Memory B cell (primary cell): ENCODE measurements at regions not wholly inside any gene's neighbourhood (a gene's known extent, or its start where the extent isn't known, plus 50 kb on each side); places are given as distances from the start of the nearest gene placed in this dataset.

Experiments used
- ATAC-seq: fragments of 150-1000 bp; cut with Tn5 transposase; 2 replicates; pipeline ENCODE4 v1.10.0; 2021; ENCODE audit warnings: low read depth, mild to moderate bottlenecking, moderate library complexity
- DNase-seq, 2 donors: peaks; one replicate each; pipeline ENCODE4 v3.0.0; 2022; ENCODE audit warnings: low spot score in 2 of 2
- H3K27ac Mint-ChIP-seq: one replicate; pipeline ENCODE4 v1.8.0; 2022; ENCODE audit warnings: mild to moderate bottlenecking, moderate library complexity, mixed read lengths
- H3K27me3 Mint-ChIP-seq: one replicate; pipeline ENCODE4 v1.8.0; 2022; ENCODE audit warnings: mixed read lengths
- H3K36me3 Mint-ChIP-seq: one replicate; pipeline ENCODE4 v1.8.0; 2022; ENCODE audit warnings: mild to moderate bottlenecking, mixed read lengths
- H3K4me1 Mint-ChIP-seq: one replicate; pipeline ENCODE4 v1.8.0; 2022; ENCODE audit warnings: mixed read lengths
- H3K4me3 Mint-ChIP-seq: one replicate; pipeline ENCODE4 v1.8.0; 2022; ENCODE audit warnings: mild to moderate bottlenecking, moderate library complexity, mixed read lengths
- H3K9me3 Mint-ChIP-seq: one replicate; pipeline ENCODE4 v1.8.0; 2022; ENCODE audit warnings: mixed read lengths

DNA sequence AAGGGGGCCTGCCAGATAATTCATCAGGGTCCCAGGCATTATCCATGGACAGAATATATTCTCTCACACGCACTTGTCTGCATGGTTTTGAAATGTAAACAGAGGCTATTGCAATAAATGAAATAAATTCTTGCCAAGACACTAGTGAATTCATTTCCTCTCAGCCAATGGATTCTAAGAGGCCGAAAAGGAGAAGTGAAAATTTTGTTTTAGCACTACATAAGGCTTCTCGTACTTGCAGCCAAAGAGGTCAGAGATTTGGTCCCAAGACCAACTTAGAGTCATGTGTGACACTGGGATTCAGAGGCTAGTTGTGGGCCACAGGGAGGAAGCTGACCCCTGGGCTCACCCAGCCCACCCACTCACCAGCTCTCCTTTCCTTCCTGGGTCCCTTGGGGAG lies 184.1 kb upstream of the GLI2 start:
- ATAC-seq (no peak), DNase-seq (no peak)
- Mint-ChIP-seq H3K4me3 (no peak overlapping the region), H3K4me1 (no peaks in the 10 kb centered on the region), H3K9me3 (no peaks in the 10 kb centered on the region), H3K36me3 (no peaks in the 10 kb centered on the region), H3K27me3 (peaks cover 9% of the 10 kb centered on the region), H3K27ac (no peak overlapping the region)

DNA sequence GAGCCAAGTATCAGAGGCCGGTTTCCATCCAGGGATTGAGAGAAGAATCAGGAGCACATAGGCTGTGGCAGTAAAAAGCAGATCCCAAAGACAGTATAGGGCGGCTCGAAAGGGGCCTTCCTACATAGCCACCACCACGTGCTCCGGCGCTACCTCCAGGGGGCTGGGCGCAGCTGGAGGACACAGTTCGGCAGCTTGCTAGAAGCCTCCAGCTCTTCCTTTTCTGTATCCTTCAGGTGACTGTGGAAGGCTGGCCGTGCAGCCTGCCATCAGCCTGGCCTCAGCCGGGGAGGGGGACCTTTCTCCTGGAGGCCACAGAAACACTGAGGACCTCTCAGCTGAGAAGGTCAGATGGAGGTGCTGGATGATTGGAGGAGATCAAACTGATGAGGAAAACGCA lies 183.6 kb upstream of the GLI2 start:
- Mint-ChIP-seq H3K27me3 (peaks cover 9% of the 10 kb centered on the region), H3K27ac (no peak overlapping the region), H3K9me3 (no peaks in the 10 kb centered on the region), H3K4me3 (no peak overlapping the region), H3K36me3 (no peaks in the 10 kb centered on the region), H3K4me1 (peaks cover under 1% of the 10 kb centered on the region)
- ATAC-seq (no peak), DNase-seq (no peak)

GRCh38 chr2:120552800-120553481 lies 182.7 kb upstream of the GLI2 start:
- H3K27me3 Mint-ChIP-seq = peaks cover 14% of the 10 kb centered on the region
- H3K27ac Mint-ChIP-seq = no peak overlapping the region
- ATAC-seq (no peak), DNase-seq (no peak)
- peaks cover 3% of the 10 kb centered on the region for H3K4me1 Mint-ChIP-seq
- no peaks in the 10 kb centered on the region for H3K36me3 Mint-ChIP-seq
- no peak overlapping the region for H3K4me3 Mint-ChIP-seq
- H3K9me3 Mint-ChIP-seq = peaks cover 2% of the 10 kb centered on the region

DNA sequence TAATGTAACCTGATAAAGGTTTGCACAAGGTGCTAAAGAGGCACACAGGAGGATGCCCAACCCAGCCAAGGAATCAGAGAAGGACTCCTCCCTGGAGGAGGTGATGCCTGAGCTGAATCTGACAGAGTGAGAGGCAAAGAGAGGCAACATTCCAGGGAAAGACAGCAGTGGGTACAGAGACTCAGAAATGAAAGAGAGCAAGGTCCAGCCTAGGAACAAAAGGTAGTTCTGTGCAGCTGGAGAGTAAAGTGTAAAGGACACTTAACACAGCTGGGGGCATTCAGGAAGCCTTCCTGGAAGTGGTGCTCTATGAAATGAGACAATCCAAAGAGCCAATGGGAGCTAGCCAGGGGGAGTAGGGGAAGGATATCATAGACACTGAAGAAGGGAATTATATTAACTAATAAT lies 181.0 kb upstream of the GLI2 start:
- H3K4me3 Mint-ChIP-seq = no peak overlapping the region
- H3K27ac Mint-ChIP-seq = no peak overlapping the region
- H3K9me3 Mint-ChIP-seq = peaks cover 4% of the 10 kb centered on the region
- H3K4me1 Mint-ChIP-seq = peaks cover 3% of the 10 kb centered on the region
- no peak for ATAC-seq
- DNase-seq = no peak
- no peaks in the 10 kb centered on the region for H3K36me3 Mint-ChIP-seq
- peaks cover 17% of the 10 kb centered on the region for H3K27me3 Mint-ChIP-seq

DNA sequence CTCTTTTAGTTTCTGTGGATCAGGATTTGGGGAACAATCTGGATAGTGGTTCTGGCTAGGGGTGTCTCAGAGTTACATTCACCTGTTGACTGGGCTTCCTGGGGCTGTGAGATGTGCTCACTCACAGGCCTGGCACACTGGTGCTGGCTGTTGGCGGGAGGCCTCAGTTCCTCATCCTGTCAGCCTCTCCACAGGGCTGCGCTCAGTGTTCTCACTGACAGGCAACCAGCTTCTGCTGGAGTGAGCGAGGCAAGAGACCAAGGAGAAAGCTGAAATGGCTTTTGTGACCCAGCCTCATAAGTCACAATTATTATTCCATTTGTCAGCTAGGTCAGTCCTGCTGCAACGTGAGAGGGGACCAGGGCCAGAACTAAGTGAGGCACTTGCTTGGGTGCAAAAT lies 180.6 kb upstream of the GLI2 start:
- Mint-ChIP-seq H3K27ac (no peak overlapping the region), H3K9me3 (peaks cover 4% of the 10 kb centered on the region), H3K4me1 (peaks cover 3% of the 10 kb centered on the region), H3K36me3 (no peaks in the 10 kb centered on the region), H3K27me3 (peaks cover 17% of the 10 kb centered on the region), H3K4me3 (no peak overlapping the region)
- no peak for ATAC-seq
- no peak for DNase-seq

GRCh38 chr2:120556911-120557310 lies 178.8 kb upstream of the GLI2 start:
- Mint-ChIP-seq H3K36me3 (no peaks in the 10 kb centered on the region), H3K4me3 (no peak overlapping the region), H3K27me3 (peaks cover 17% of the 10 kb centered on the region), H3K4me1 (peaks cover 3% of the 10 kb centered on the region), H3K9me3 (peaks cover 4% of the 10 kb centered on the region), H3K27ac (no peak overlapping the region)
- DNase-seq (no peak), ATAC-seq (no peak)

GRCh38 chr2:120558847-120559246 lies 176.8 kb upstream of the GLI2 start:
- Mint-ChIP-seq H3K27ac (no peak overlapping the region), H3K9me3 (peaks cover 4% of the 10 kb centered on the region), H3K36me3 (no peaks in the 10 kb centered on the region), H3K27me3 (peaks cover 18% of the 10 kb centered on the region), H3K4me3 (no peak overlapping the region), H3K4me1 (peaks cover 5% of the 10 kb centered on the region)
- ATAC-seq = no peak
- DNase-seq = no peak

GRCh38 chr2:120559401-120559800 lies 176.3 kb upstream of the GLI2 start:
- H3K36me3 Mint-ChIP-seq = no peaks in the 10 kb centered on the region
- peaks cover 5% of the 10 kb centered on the region for H3K4me1 Mint-ChIP-seq
- H3K4me3 Mint-ChIP-seq = no peak overlapping the region
- H3K27me3 Mint-ChIP-seq = peaks cover 17% of the 10 kb centered on the region
- H3K27ac Mint-ChIP-seq = no peak overlapping the region
- DNase-seq (no peak), ATAC-seq (no peak)
- H3K9me3 Mint-ChIP-seq = peaks cover 4% of the 10 kb centered on the region

DNA sequence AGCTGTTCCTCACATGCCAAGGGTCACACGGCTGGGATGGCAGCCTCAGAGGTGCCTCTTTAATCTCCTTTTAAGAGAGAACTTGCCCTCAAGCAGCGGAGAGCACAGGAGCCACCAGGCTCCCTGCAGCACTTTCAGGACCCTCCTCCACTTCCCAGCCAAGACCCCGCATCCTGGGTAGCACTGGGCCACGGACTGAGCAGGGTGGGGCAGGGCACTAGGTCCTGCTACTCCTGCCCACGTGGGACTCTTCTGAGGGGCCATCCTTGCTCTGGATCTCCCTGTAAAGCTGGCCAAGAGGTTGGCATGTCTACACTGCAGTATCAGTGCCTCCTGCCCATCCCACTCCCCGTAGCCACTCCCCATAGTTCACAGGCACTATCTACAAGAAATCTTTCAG lies 175.3 kb upstream of the GLI2 start:
- H3K36me3 Mint-ChIP-seq = no peaks in the 10 kb centered on the region
- H3K9me3 Mint-ChIP-seq = peaks cover 4% of the 10 kb centered on the region
- no peak overlapping the region for H3K4me3 Mint-ChIP-seq
- DNase-seq (no peak), ATAC-seq (no peak)
- H3K27me3 Mint-ChIP-seq = peaks cover 14% of the 10 kb centered on the region
- peaks cover 5% of the 10 kb centered on the region for H3K4me1 Mint-ChIP-seq
- no peak overlapping the region for H3K27ac Mint-ChIP-seq

- peaks cover 5% of the 10 kb centered on the region for H3K4me1 Mint-ChIP-seq
- ATAC-seq (no peak), DNase-seq (no peak)
- H3K4me3 Mint-ChIP-seq = no peak overlapping the region
- H3K27ac Mint-ChIP-seq = no peak overlapping the region
- peaks cover 4% of the 10 kb centered on the region for H3K9me3 Mint-ChIP-seq
- H3K36me3 Mint-ChIP-seq = no peaks in the 10 kb centered on the region
- peaks cover 11% of the 10 kb centered on the region for H3K27me3 Mint-ChIP-seq
Observed at GRCh38 chr2:120561379-120562035, 174.2 kb upstream of the GLI2 start.

GRCh38 chr2:120562218-120563005 lies 173.3 kb upstream of the GLI2 start:
- no peak for DNase-seq
- Mint-ChIP-seq H3K9me3 (peaks cover 4% of the 10 kb centered on the region), H3K27ac (no peak overlapping the region), H3K27me3 (peaks cover 8% of the 10 kb centered on the region), H3K4me3 (no peak overlapping the region), H3K4me1 (peaks cover 2% of the 10 kb centered on the region), H3K36me3 (no peaks in the 10 kb centered on the region)
- ATAC-seq = no peak

DNA sequence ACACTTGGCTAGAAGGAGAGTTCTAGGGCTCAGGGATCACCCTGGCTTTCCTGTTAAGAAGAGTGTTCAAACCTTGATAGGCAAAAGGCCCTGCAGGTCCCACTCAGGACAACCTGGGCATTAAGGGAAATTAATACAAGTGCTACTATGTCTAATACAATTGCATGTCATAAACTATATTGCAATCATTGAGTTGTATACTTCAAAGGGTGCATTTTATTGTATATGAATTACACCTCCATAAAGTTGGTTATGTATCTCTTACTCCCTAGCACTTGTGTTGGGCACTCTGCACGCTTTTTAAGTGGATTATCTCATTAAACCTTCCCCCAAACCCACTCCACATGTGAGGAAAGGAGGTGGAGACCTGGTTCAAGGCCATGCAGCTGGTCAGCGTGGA lies 172.1 kb upstream of the GLI2 start:
- H3K9me3 Mint-ChIP-seq = peaks cover under 1% of the 10 kb centered on the region
- no peak overlapping the region for H3K27ac Mint-ChIP-seq
- peaks cover 2% of the 10 kb centered on the region for H3K4me1 Mint-ChIP-seq
- H3K36me3 Mint-ChIP-seq = no peaks in the 10 kb centered on the region
- DNase-seq (no peak), ATAC-seq (no peak)
- H3K27me3 Mint-ChIP-seq = peaks cover 4% of the 10 kb centered on the region
- no peak overlapping the region for H3K4me3 Mint-ChIP-seq

- H3K9me3 Mint-ChIP-seq = no peaks in the 10 kb centered on the region
- H3K27me3 Mint-ChIP-seq = peaks cover 3% of the 10 kb centered on the region
- no peak overlapping the region for H3K4me3 Mint-ChIP-seq
- H3K4me1 Mint-ChIP-seq = peaks cover 2% of the 10 kb centered on the region
- ATAC-seq (no peak), DNase-seq (no peak)
- no peak overlapping the region for H3K27ac Mint-ChIP-seq
- no peaks in the 10 kb centered on the region for H3K36me3 Mint-ChIP-seq
Observed at GRCh38 chr2:120564213-120565094, 171.2 kb upstream of the GLI2 start.

- peaks cover 2% of the 10 kb centered on the region for H3K4me1 Mint-ChIP-seq
- H3K9me3 Mint-ChIP-seq = no peaks in the 10 kb centered on the region
Observed at GRCh38 chr2:120565095-120565460, 170.6 kb upstream of the GLI2 start.

More at GRCh38 chr2:120565095-120565460, 170.6 kb upstream of the GLI2 start:
- no peak for DNase-seq
- H3K4me3 Mint-ChIP-seq = no peak overlapping the region
- H3K36me3 Mint-ChIP-seq = no peaks in the 10 kb centered on the region
- peaks cover 5% of the 10 kb centered on the region for H3K27me3 Mint-ChIP-seq
- H3K27ac Mint-ChIP-seq = no peak overlapping the region
- no peak for ATAC-seq
